Cardiac muscle cell (in vitro differentiated cells and primary cell): ENCODE measurements at regions not wholly inside any gene's neighbourhood (a gene's known extent, or its start where the extent isn't known, plus 50 kb on each side); places are given as distances from the start of the nearest gene placed in this dataset.

Experiments used
- DNase-seq, 2 donors: peaks; one replicate each; pipeline versions ENCODE4 v3.0.0 to v3.0.0-alpha.2; 2010 to 2017; ENCODE audit warnings: low read depth in 1 of 2, low spot score in 1 of 2
- H3K27ac ChIP-seq: fragments of 200-600 bp; sonication (generic); 2 replicates; pipeline ENCODE4 v1.5.1; 2016
- H3K27me3 ChIP-seq: fragments of 200-600 bp; sonication (generic); 2 replicates; pipeline ENCODE4 v1.6.0; 2016; ENCODE audit warnings: control low read depth
- H3K36me3 ChIP-seq: fragments of 200-600 bp; sonication (generic); 2 replicates; pipeline ENCODE4 v1.5.1; 2016; ENCODE audit warnings: control low read depth
- H3K4me1 ChIP-seq: fragments of 200-600 bp; sonication (generic); 2 replicates; pipeline ENCODE4 v1.8.1; 2017; ENCODE audit warnings: low read depth, mild to moderate bottlenecking, mixed run types
- H3K4me3 ChIP-seq: fragments of 200-600 bp; sonication (generic); 2 replicates; pipeline ENCODE4 v1.5.1; 2016; ENCODE audit warnings: mild to moderate bottlenecking
- H3K9me3 ChIP-seq: fragments of 200-600 bp; sonication (generic); 2 replicates; pipeline ENCODE4 v1.5.1; 2017; ENCODE audit warnings: low read depth, mild to moderate bottlenecking, control low read depth
- CTCF ChIP-seq: IDR thresholded peaks from 2 replicates; pipeline ENCODE4 v1.5.1; 2012; ENCODE audit warnings: low read depth, mild to moderate bottlenecking, low read length

- Histone ChIP-seq H3K4me1 (peaks cover 4% of the 10 kb centered on the region), H3K27me3 (no peaks in the 10 kb centered on the region), H3K9me3 (no peaks in the 10 kb centered on the region), H3K27ac (no peak overlapping the region), H3K36me3 (no peaks in the 10 kb centered on the region), H3K4me3 (no peak overlapping the region)
- no peak for TF ChIP-seq CTCF
- DNase-seq, result no peak
Observed at GRCh38 chr14:71698027-71698426, 234.2 kb upstream of the RGS6 start.

DNA sequence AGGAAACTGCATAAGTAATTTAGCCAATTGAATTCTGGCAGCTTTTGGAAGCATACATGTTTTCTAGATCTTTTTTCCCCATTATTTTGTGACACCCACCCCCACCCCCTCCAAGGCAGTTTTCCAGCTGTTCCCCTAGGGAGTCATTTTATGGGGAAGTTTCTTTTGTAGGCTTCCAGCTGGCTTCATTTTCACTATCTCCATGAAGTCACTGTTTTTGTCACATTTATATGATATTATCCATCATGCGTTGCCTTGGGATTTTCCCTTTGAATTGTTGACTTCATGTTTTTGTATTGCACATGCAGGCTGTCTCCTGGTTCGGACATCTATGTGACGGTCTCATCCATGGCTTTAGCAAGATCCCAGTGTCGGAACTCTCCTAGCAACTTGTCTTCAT, 233.6 kb upstream of the RGS6 start:
- Histone ChIP-seq H3K27me3 (no peaks in the 10 kb centered on the region), H3K9me3 (no peaks in the 10 kb centered on the region), H3K36me3 (no peaks in the 10 kb centered on the region), H3K27ac (no peak overlapping the region), H3K4me3 (no peak overlapping the region), H3K4me1 (peaks cover 9% of the 10 kb centered on the region)
- no peak for TF ChIP-seq CTCF
- DNase-seq, result no peak

DNA sequence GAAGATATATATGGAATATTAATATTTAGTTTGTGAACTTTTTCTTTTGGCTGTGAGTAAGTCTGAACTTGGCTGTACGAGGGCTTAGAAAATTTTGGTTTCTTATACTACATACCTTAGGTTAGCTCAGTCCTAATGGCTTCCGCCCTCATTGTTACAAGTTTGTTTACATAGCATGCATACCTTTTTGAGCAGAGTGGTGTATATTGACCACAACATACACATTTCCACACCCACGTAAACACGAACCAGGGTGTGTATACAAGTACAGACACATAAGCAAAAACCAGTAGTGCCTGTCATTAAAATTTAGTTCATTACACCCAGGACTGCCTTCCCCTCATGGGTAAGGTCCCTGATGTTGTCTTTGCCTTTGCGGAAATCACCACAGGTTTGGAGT, 230.2 kb upstream of the RGS6 start:
- H3K4me3 ChIP-seq, result no peak overlapping the region
- no peak for DNase-seq
- TF ChIP-seq CTCF, result no peak
- no peak overlapping the region for H3K27ac ChIP-seq
- H3K9me3 ChIP-seq, result no peaks in the 10 kb centered on the region
- H3K36me3 ChIP-seq, result no peaks in the 10 kb centered on the region
- H3K4me1 ChIP-seq, result peaks cover 23% of the 10 kb centered on the region
- no peaks in the 10 kb centered on the region for H3K27me3 ChIP-seq

DNA sequence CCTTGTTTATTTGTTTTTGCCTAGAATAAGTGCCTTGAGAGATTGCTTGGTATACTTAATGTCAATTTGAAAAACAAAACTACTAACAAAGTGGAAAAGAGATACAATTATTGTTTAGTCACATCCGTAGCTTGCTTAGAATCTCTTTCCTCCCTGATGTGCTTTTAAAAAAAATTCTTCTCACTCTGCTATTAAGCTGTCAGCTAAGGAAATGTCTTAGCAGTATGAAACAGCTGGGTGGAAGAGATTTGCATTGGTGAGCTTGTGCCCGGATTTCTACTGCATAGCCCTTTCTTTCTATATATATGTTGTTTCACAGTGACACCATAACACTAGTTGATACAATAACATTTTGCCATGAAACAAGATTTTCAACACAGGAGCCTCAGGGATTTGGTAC, 229.4 kb upstream of the RGS6 start:
- Histone ChIP-seq H3K9me3 (no peaks in the 10 kb centered on the region), H3K36me3 (no peaks in the 10 kb centered on the region), H3K27me3 (no peaks in the 10 kb centered on the region), H3K27ac (no peak overlapping the region), H3K4me3 (no peak overlapping the region), H3K4me1 (peaks cover 23% of the 10 kb centered on the region)
- TF ChIP-seq CTCF, result no peak
- no peak for DNase-seq

DNA sequence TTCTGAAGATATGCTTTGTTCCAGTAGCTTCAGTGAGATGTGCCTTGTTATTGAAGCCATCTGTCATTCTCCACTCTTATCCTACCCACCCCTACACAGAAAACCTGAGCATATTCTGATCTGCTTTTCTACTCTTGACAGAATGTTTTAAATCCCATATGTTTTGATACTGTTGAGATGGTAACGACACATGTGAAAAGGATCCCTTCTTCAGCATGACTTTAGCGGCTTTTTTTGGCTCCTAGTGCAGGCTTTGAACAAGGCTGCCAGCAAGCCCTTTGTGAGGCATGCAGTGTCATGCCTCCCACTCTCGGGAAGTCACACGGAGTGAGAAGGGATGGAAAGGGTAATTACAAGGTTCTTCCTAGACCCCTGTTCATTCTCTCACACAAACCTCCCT, 228.8 kb upstream of the RGS6 start:
- peak; percentile 13 to 69 for DNase-seq
- no peak overlapping the region for H3K27ac ChIP-seq
- H3K27me3 ChIP-seq, result no peaks in the 10 kb centered on the region
- no peaks in the 10 kb centered on the region for H3K36me3 ChIP-seq
- H3K9me3 ChIP-seq, result no peaks in the 10 kb centered on the region
- no peak for TF ChIP-seq CTCF
- H3K4me3 ChIP-seq, result no peak overlapping the region
- H3K4me1 ChIP-seq, result peaks cover 23% of the 10 kb centered on the region

DNA sequence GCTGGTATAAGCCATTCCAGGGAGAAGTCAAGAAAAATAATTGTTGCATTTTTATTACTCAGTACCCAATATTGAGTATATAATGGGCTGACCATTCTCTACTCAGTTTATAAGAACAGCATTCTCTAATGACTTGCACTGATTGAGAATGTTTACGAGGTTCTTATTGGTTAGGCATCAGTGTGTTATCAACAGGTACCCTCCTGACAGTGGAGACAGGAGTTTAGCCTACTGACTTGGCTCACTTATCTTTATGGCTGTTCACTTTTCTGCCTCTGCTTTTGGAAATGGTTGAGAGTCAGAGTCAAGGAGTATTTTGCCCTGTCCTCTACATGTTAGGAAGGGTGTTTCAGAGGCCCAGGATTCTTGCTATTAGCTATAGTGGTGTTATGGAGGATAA, 228.0 kb upstream of the RGS6 start:
- DNase-seq, result no peak
- peaks cover 23% of the 10 kb centered on the region for H3K4me1 ChIP-seq
- no peaks in the 10 kb centered on the region for H3K9me3 ChIP-seq
- H3K36me3 ChIP-seq, result peaks cover under 1% of the 10 kb centered on the region
- H3K27ac ChIP-seq, result no peak overlapping the region
- H3K4me3 ChIP-seq, result no peak overlapping the region
- TF ChIP-seq CTCF, result no peak
- no peaks in the 10 kb centered on the region for H3K27me3 ChIP-seq
